Thyroid gland (tissue), 4 donors: ENCODE measurements at regions not wholly inside any gene's neighbourhood (a gene's known extent, or its start where the extent isn't known, plus 50 kb on each side); places are given as distances from the start of the nearest gene placed in this dataset.

Experiments
- POLR2A ChIP-seq, 2 donors: fragments of 450-650 bp; IDR thresholded peaks; one replicate each; pipeline ENCODE4 v1.6.1; 2017; ENCODE audit warnings: antibody characterized with exemption in 2 of 2, mild to moderate bottlenecking in 2 of 2, moderate library complexity in 1 of 2
- TF ChIP-seq, protein P1 (sequence below), 6 experiments: fragments of 200-600 bp in 3 of 6; fragments of 450-650 bp in 3 of 6; sonication (generic) in 3 of 6; IDR thresholded peaks; one replicate each; pipeline ENCODE4 v1.5.1; 2016 to 2019; ENCODE audit warnings: antibody characterized with exemption in 6 of 6, mild to moderate bottlenecking in 2 of 6, inconsistent platforms in 1 of 6, moderate library complexity in 1 of 6

DNA sequence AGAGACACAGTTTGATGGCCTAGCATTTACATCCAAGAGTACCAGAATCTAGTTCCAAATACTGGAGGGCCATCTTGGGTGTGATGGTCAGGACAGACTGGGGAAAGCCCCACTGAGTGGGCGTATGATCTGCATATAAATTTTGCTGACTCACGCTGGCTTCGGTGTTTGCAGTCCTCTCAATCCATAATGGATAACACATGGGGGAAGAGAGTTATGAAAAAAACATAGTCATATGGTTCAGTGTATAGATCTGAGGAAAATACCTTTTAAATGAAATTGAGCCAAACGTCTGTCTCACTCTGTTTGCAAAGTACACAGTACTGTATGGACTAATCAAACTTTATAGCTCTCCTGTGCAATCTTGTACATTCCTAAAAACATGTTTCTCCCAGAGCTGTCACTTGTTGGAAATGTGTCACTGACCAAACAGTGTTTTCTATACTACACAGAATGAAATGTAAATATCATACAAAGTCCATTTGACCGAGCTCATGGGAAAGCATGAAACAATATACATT, 125.3 kb upstream of the THBS1 start:
- TF ChIP-seq, protein P1, sequence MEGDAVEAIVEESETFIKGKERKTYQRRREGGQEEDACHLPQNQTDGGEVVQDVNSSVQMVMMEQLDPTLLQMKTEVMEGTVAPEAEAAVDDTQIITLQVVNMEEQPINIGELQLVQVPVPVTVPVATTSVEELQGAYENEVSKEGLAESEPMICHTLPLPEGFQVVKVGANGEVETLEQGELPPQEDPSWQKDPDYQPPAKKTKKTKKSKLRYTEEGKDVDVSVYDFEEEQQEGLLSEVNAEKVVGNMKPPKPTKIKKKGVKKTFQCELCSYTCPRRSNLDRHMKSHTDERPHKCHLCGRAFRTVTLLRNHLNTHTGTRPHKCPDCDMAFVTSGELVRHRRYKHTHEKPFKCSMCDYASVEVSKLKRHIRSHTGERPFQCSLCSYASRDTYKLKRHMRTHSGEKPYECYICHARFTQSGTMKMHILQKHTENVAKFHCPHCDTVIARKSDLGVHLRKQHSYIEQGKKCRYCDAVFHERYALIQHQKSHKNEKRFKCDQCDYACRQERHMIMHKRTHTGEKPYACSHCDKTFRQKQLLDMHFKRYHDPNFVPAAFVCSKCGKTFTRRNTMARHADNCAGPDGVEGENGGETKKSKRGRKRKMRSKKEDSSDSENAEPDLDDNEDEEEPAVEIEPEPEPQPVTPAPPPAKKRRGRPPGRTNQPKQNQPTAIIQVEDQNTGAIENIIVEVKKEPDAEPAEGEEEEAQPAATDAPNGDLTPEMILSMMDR (IDR thresholded peaks at IDR 0.05) = no peak
- TF ChIP-seq POLR2A (IDR thresholded peaks at IDR 0.05) = no peak
